Neural cell (in vitro differentiated cells): ENCODE measurements at regions not wholly inside any gene's neighbourhood (a gene's known extent, or its start where the extent isn't known, plus 50 kb on each side); places are given as distances from the start of the nearest gene placed in this dataset.
A peak's percentile ranks its signal among the peaks of the same experiment; 100 is the strongest.

ENCODE experiments used
- H2AFZ ChIP-seq: fragments of 200-600, 300-800 bp; sonication (generic), shearing (Covaris generic); 2 replicates; pipeline ENCODE4 v1.6.0; 2014; ENCODE audit warnings: low read depth, mild to moderate bottlenecking, antibody characterized with exemption, low read length, moderate library complexity
- H3F3A ChIP-seq: fragments of 200-600 bp; shearing (Covaris generic); 2 replicates; pipeline ENCODE4 v1.6.1; 2016; ENCODE audit warnings: mild to moderate bottlenecking, moderate library complexity, mixed read lengths, antibody characterized with exemption, low read length; ENCODE audit not compliant: insufficient read depth, poor library complexity, severe bottlenecking
- H3K27ac ChIP-seq: fragments of 200-600, 300-800 bp; sonication (generic), shearing (Covaris generic); 2 replicates; pipeline ENCODE4 v1.5.1; 2014; ENCODE audit warnings: mild to moderate bottlenecking, low read length, moderate library complexity
- H3K27me3 ChIP-seq: fragments of 300-800, 200-600 bp; sonication (generic), shearing (Covaris generic); 2 replicates; pipeline ENCODE4 v1.6.0; 2014; ENCODE audit warnings: mild to moderate bottlenecking, low read depth, low read length, moderate library complexity; ENCODE audit not compliant: insufficient read depth
- H3K36me3 ChIP-seq: fragments of 300-800, 200-600 bp; sonication (generic), shearing (Covaris generic); 2 replicates; pipeline ENCODE4 v1.5.1; 2014; ENCODE audit warnings: mild to moderate bottlenecking, antibody characterized with exemption, low read length, moderate library complexity; ENCODE audit not compliant: insufficient read depth
- H3K4me2 ChIP-seq: fragments of 300-800, 200-600 bp; sonication (generic), shearing (Covaris generic); 2 replicates; pipeline ENCODE4 v1.6.0; 2014; ENCODE audit warnings: mild to moderate bottlenecking, low read length
- H3K4me3 ChIP-seq: fragments of 300-800, 200-600 bp; sonication (generic), shearing (Covaris generic); 2 replicates; pipeline ENCODE4 v1.5.1; 2014; ENCODE audit warnings: mild to moderate bottlenecking, low read length, moderate library complexity
- H3K79me2 ChIP-seq: fragments of 200-600 bp; shearing (Covaris generic); replicated peaks from 2 replicates; pipeline ENCODE4 v1.6.0; 2014; ENCODE audit warnings: mild to moderate bottlenecking, low read length, moderate library complexity; ENCODE audit not compliant: insufficient read depth
- H3K9ac ChIP-seq: fragments of 300-800, 200-600 bp; sonication (generic), shearing (Covaris generic); 2 replicates; pipeline ENCODE4 v1.6.1; 2016; ENCODE audit warnings: mild to moderate bottlenecking, low read length, mixed read lengths
- H3K9me2 ChIP-seq: fragments of 200-600 bp; shearing (Covaris generic); 2 replicates; pipeline ENCODE4 v1.6.1; 2016; ENCODE audit warnings: mild to moderate bottlenecking, low read length, mixed read lengths; ENCODE audit not compliant: insufficient read depth
- H3K9me3 ChIP-seq: fragments of 200-600, 300-800 bp; sonication (generic), shearing (Covaris generic); 2 replicates; pipeline ENCODE4 v1.6.1; 2016; ENCODE audit warnings: mild to moderate bottlenecking, mixed run types, low read length, moderate library complexity, mixed read lengths
- H4K20me1 ChIP-seq: fragments of 200-600 bp; shearing (Covaris generic); 2 replicates; pipeline ENCODE4 v1.6.1; 2016; ENCODE audit warnings: mild to moderate bottlenecking, mixed run types; ENCODE audit not compliant: insufficient read depth
- EP300 ChIP-seq: fragments of 450-650 bp; conservative IDR thresholded peaks from 2 replicates; pipeline ENCODE4 v1.6.1; 2014; ENCODE audit warnings: antibody characterized with exemption, mild to moderate bottlenecking, moderate library complexity; ENCODE audit not compliant: poor library complexity, severe bottlenecking
- EZH2 ChIP-seq: fragments of 200-600, 300-800 bp; shearing (Covaris generic), sonication (generic); IDR thresholded peaks from 2 replicates; pipeline ENCODE4 v1.6.1; 2014; ENCODE audit warnings: antibody characterized with exemption, low read length, borderline replicate concordance, mild to moderate bottlenecking; ENCODE audit not compliant: insufficient read depth, poor library complexity, severe bottlenecking
- MXI1 ChIP-seq: fragments of 450-650 bp; conservative IDR thresholded peaks from 2 replicates; pipeline ENCODE4 v1.6.1; 2014; ENCODE audit warnings: antibody characterized with exemption, mild to moderate bottlenecking; ENCODE audit not compliant: poor library complexity, severe bottlenecking
- POLR2AphosphoS5 ChIP-seq: IDR thresholded peaks from 2 replicates; pipeline ENCODE4 v1.6.1; 2012
- RAD21 ChIP-seq: fragments of 450-650 bp; conservative IDR thresholded peaks from 2 replicates; pipeline ENCODE4 v1.6.1; 2014; ENCODE audit warnings: antibody characterized with exemption, mild to moderate bottlenecking, moderate library complexity
- SMC3 ChIP-seq: fragments of 450-650 bp; conservative IDR thresholded peaks from 2 replicates; pipeline ENCODE4 v1.6.1; 2014; ENCODE audit warnings: antibody characterized with exemption, mild to moderate bottlenecking, moderate library complexity; ENCODE audit not compliant: poor library complexity
- TAF1 ChIP-seq: IDR thresholded peaks from 2 replicates; pipeline ENCODE4 v1.6.1; 2012; ENCODE audit warnings: low read depth
- TF ChIP-seq, protein P1 (sequence below): IDR thresholded peaks from 2 replicates; pipeline ENCODE4 v1.6.1; 2012; ENCODE audit warnings: borderline replicate concordance
- TF ChIP-seq, protein P2 (sequence below): fragments of 450-650 bp; IDR thresholded peaks from 2 replicates; pipeline ENCODE4 v1.5.1; 2014; ENCODE audit warnings: antibody characterized with exemption, mild to moderate bottlenecking, moderate library complexity; ENCODE audit not compliant: poor library complexity, severe bottlenecking

DNA sequence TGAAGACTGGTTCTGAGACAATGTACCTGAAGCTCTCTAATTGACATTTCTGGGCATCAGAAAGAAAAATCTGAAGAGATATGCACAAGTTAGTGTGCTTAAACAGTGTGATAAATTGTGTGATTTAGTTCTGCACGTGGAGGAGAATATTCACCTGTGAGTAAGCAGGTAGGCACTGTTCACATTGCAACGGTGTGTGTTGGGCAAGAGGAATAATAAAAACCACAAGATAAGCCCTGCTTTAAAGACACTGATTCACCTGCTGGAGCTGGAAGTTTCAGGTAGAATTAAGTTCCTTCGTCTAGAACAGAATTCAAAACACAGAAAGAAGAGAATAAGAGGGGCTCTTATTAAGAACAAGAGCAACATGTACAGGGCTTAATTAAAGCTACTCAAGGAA is 864.3 kb upstream of the SOX11 start:
- no peak overlapping the region for H2AFZ ChIP-seq
- no peaks in the 10 kb centered on the region for H3K36me3 ChIP-seq
- no peaks in the 10 kb centered on the region for H3K79me2 ChIP-seq
- H3K9me2 ChIP-seq: no peaks in the 10 kb centered on the region
- no peaks in the 10 kb centered on the region for H3K27me3 ChIP-seq
- TF ChIP-seq EP300: no peak
- TF ChIP-seq POLR2AphosphoS5: no peak
- TF ChIP-seq MXI1: no peak
- TF ChIP-seq, protein P1, sequence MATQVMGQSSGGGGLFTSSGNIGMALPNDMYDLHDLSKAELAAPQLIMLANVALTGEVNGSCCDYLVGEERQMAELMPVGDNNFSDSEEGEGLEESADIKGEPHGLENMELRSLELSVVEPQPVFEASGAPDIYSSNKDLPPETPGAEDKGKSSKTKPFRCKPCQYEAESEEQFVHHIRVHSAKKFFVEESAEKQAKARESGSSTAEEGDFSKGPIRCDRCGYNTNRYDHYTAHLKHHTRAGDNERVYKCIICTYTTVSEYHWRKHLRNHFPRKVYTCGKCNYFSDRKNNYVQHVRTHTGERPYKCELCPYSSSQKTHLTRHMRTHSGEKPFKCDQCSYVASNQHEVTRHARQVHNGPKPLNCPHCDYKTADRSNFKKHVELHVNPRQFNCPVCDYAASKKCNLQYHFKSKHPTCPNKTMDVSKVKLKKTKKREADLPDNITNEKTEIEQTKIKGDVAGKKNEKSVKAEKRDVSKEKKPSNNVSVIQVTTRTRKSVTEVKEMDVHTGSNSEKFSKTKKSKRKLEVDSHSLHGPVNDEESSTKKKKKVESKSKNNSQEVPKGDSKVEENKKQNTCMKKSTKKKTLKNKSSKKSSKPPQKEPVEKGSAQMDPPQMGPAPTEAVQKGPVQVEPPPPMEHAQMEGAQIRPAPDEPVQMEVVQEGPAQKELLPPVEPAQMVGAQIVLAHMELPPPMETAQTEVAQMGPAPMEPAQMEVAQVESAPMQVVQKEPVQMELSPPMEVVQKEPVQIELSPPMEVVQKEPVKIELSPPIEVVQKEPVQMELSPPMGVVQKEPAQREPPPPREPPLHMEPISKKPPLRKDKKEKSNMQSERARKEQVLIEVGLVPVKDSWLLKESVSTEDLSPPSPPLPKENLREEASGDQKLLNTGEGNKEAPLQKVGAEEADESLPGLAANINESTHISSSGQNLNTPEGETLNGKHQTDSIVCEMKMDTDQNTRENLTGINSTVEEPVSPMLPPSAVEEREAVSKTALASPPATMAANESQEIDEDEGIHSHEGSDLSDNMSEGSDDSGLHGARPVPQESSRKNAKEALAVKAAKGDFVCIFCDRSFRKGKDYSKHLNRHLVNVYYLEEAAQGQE: no peak
- TF ChIP-seq, protein P2, sequence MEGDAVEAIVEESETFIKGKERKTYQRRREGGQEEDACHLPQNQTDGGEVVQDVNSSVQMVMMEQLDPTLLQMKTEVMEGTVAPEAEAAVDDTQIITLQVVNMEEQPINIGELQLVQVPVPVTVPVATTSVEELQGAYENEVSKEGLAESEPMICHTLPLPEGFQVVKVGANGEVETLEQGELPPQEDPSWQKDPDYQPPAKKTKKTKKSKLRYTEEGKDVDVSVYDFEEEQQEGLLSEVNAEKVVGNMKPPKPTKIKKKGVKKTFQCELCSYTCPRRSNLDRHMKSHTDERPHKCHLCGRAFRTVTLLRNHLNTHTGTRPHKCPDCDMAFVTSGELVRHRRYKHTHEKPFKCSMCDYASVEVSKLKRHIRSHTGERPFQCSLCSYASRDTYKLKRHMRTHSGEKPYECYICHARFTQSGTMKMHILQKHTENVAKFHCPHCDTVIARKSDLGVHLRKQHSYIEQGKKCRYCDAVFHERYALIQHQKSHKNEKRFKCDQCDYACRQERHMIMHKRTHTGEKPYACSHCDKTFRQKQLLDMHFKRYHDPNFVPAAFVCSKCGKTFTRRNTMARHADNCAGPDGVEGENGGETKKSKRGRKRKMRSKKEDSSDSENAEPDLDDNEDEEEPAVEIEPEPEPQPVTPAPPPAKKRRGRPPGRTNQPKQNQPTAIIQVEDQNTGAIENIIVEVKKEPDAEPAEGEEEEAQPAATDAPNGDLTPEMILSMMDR: no peak
- TF ChIP-seq EZH2: no peak
- no peak for TF ChIP-seq TAF1
- no peak for TF ChIP-seq SMC3
- no peak for TF ChIP-seq RAD21
- no peaks in the 10 kb centered on the region for H3K9me3 ChIP-seq
- no peak overlapping the region for H3K9ac ChIP-seq
- H3K4me3 ChIP-seq: no peak overlapping the region
- no peak overlapping the region for H3K27ac ChIP-seq
- no peaks in the 10 kb centered on the region for H4K20me1 ChIP-seq
- H3K4me2 ChIP-seq: peak overlapping the region; percentile 9
- peaks cover 5% of the 10 kb centered on the region for H3F3A ChIP-seq

DNA sequence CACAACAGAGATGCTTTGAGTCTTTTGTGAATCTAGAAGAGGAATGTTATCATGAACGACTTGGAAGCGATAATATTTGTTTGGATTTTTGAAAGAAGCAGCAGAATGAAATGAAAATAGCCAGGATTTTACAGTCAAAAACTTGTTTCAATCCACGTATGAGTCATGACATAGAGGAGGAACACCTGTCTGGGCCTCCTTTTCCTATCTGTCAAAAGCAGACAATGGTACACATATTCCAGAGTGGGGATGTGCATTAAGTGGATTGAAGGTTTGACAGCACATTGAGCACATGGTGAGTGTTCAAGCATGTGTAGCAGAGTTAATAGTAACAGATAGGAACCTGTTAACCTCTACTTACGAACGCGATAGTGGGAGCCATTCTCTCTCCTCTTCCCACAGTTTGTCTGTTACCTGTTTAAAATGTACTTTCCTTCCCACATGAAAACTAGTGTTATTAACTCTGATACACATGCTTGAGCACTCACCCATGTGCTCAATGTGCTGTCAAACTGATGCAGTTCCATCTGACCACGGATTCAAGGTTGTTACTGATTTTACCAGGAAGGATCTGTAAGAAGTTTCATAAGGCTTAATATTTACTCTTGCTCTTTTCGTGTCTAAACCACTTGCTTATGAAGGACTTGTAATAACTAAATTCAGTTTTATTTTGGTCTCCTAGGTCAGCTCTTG is 863.4 kb upstream of the SOX11 start:
- no peaks in the 10 kb centered on the region for H3K36me3 ChIP-seq

More for the DNA sequence above, 863.4 kb upstream of the SOX11 start:
- peak overlapping the region; percentile 13 for H3K27ac ChIP-seq
- no peaks in the 10 kb centered on the region for H3K9me3 ChIP-seq
- H3F3A ChIP-seq: peaks cover 5% of the 10 kb centered on the region
- TF ChIP-seq SMC3 (peak; percentile 34), POLR2AphosphoS5 (peak; percentile 84), TAF1 (no peak), MXI1 (peak; percentile 91), EZH2 (no peak), EP300 (peak; percentile 98), RAD21 (peak; percentile 25)
- TF ChIP-seq, protein P1: peak; percentile 99
- TF ChIP-seq, protein P2: no peak
- H3K27me3 ChIP-seq: no peaks in the 10 kb centered on the region
- H2AFZ ChIP-seq: no peak overlapping the region
- no peaks in the 10 kb centered on the region for H4K20me1 ChIP-seq
- H3K9ac ChIP-seq: no peak overlapping the region
- no peak overlapping the region for H3K4me3 ChIP-seq
- no peaks in the 10 kb centered on the region for H3K79me2 ChIP-seq
- peak overlapping the region; percentile 9 for H3K4me2 ChIP-seq
- no peaks in the 10 kb centered on the region for H3K9me2 ChIP-seq
